SK-N-MC (cell line): ENCODE measurements at regions not wholly inside any gene's neighbourhood (a gene's known extent, or its start where the extent isn't known, plus 50 kb on each side); places are given as distances from the start of the nearest gene placed in this dataset.

Source experiments
- EZH2 ChIP-seq: fragments of 200-600 bp; sonication (generic); IDR thresholded peaks from one replicate; pipeline ENCODE4 v1.6.1; 2017; ENCODE audit warnings: antibody characterized with exemption
- FOXP2 ChIP-seq: optimal IDR thresholded peaks from 2 replicates; pipeline ENCODE3; 2011; ENCODE audit warnings: mild to moderate bottlenecking, moderate library complexity; ENCODE audit not compliant: insufficient read depth; ENCODE audit errors: extremely low read length, control extremely low read depth
- POLR2AphosphoS5 ChIP-seq: IDR thresholded peaks from 2 replicates; pipeline ENCODE4 v1.6.1; 2012; ENCODE audit warnings: mild to moderate bottlenecking, low read depth, low read length, borderline replicate concordance

- no peak for TF ChIP-seq POLR2AphosphoS5
- no peak for TF ChIP-seq EZH2
- no peak for TF ChIP-seq FOXP2
Measured at GRCh38 chr13:50686551-50686950, 156.9 kb downstream of the DLEU7 start.
